ENCODE measurements at regions not wholly inside any gene's neighbourhood (a gene's known extent, or its start where the extent isn't known, plus 50 kb on each side); places are given as distances from the start of the nearest gene placed in this dataset.
A peak's percentile ranks its signal among the peaks of the same experiment; 100 is the strongest.

- H3K9me1 ChIP-seq (ENCODE audit: control insufficient read depth, extremely low read depth, insufficient read depth, low read length), result no peaks in the 10 kb centered on the region
- dilution Hi-C loops (cut with MboI; ENCODE audit: extremely low pct_ligation_motif_present, low sequenced_read_pairs), result no loop called here
- no peak for FAIRE-seq
- H3K4me2 ChIP-seq (ENCODE audit: control insufficient read depth, extremely low read depth, insufficient read depth, low read depth, low read length), result no peak overlapping the region
- no peak for DNase-seq (ENCODE audit: low read depth, low spot score)
- H3K4me3 ChIP-seq (ENCODE audit: control insufficient read depth in 2 of 3, extremely low read depth in 1 of 3, insufficient read depth in 2 of 3, low read depth in 1 of 3, low read length in 3 of 3), result no peak overlapping the region
- no peak overlapping the region for H3K27ac ChIP-seq (ENCODE audit: control insufficient read depth, insufficient read depth, low read length)
- no peaks in the 10 kb centered on the region for H3K27me3 ChIP-seq (ENCODE audit: control insufficient read depth, extremely low read depth, insufficient read depth, low read length)
- H3K9me3 ChIP-seq (ENCODE audit: control insufficient read depth, low read depth, low read length), result no peaks in the 10 kb centered on the region
- H3K36me3 ChIP-seq (ENCODE audit: control insufficient read depth in 2 of 2, extremely low read depth in 1 of 2, insufficient read depth in 2 of 2, low read length in 2 of 2), result no peaks in the 10 kb centered on the region
- H3K9ac ChIP-seq (ENCODE audit: control insufficient read depth, extremely low read depth, insufficient read depth, low read length), result no peak overlapping the region
- TF ChIP-seq CTCF (optimal IDR thresholded peaks at IDR 0.05 in 1 of 3, IDR thresholded peaks at IDR 0.05 in 1 of 3, conservative IDR thresholded peaks at IDR 0.05 in 1 of 3; ENCODE audit: extremely low read depth in 1 of 3, insufficient read depth in 2 of 3, low read length in 3 of 3) (no peak), EZH2 (IDR thresholded peaks at IDR 0.05; ENCODE audit: low read length) (no peak)
- H2AFZ ChIP-seq (ENCODE audit: control insufficient read depth, low read length), result no peak overlapping the region
- no peaks in the 10 kb centered on the region for H3K79me2 ChIP-seq (ENCODE audit: control insufficient read depth, insufficient read depth, low read length)
- no peaks in the 10 kb centered on the region for H3K4me1 ChIP-seq (ENCODE audit: control insufficient read depth, extremely low read depth, insufficient read depth, low read length)
- H4K20me1 ChIP-seq (ENCODE audit: control insufficient read depth, extremely low read depth, insufficient read depth, low read length), result no peaks in the 10 kb centered on the region
These were observed 74.6 kb upstream of the KCNMA1 start for GRCh38 chr10:77712207-77712606.

GRCh38 chr10:77711683-77712049, 74.1 kb upstream of the KCNMA1 start:
- dilution Hi-C loops (cut with MboI; ENCODE audit: extremely low pct_ligation_motif_present, low sequenced_read_pairs), result no loop called here

More at GRCh38 chr10:77711683-77712049, 74.1 kb upstream of the KCNMA1 start:
- no peak overlapping the region for H2AFZ ChIP-seq (ENCODE audit: control insufficient read depth, low read length)
- H3K4me2 ChIP-seq (ENCODE audit: control insufficient read depth, extremely low read depth, insufficient read depth, low read depth, low read length), result peak overlapping the region; percentile 53
- no peaks in the 10 kb centered on the region for H3K36me3 ChIP-seq (ENCODE audit: control insufficient read depth in 2 of 2, extremely low read depth in 1 of 2, insufficient read depth in 2 of 2, low read length in 2 of 2)
- no peaks in the 10 kb centered on the region for H3K9me1 ChIP-seq (ENCODE audit: control insufficient read depth, extremely low read depth, insufficient read depth, low read length)
- H3K79me2 ChIP-seq (ENCODE audit: control insufficient read depth, insufficient read depth, low read length), result no peaks in the 10 kb centered on the region
- no peak overlapping the region for H3K9ac ChIP-seq (ENCODE audit: control insufficient read depth, extremely low read depth, insufficient read depth, low read length)
- H3K9me3 ChIP-seq (ENCODE audit: control insufficient read depth, low read depth, low read length), result no peaks in the 10 kb centered on the region
- DNase-seq (ENCODE audit: low read depth, low spot score), result no peak
- H4K20me1 ChIP-seq (ENCODE audit: control insufficient read depth, extremely low read depth, insufficient read depth, low read length), result no peaks in the 10 kb centered on the region
- no peak for TF ChIP-seq EZH2 (IDR thresholded peaks at IDR 0.05; ENCODE audit: low read length)
- TF ChIP-seq CTCF (optimal IDR thresholded peaks at IDR 0.05 in 1 of 3, IDR thresholded peaks at IDR 0.05 in 1 of 3, conservative IDR thresholded peaks at IDR 0.05 in 1 of 3; ENCODE audit: extremely low read depth in 1 of 3, insufficient read depth in 2 of 3, low read length in 3 of 3), result peak in 1 of 3 experiments; percentile 4
- H3K4me1 ChIP-seq (ENCODE audit: control insufficient read depth, extremely low read depth, insufficient read depth, low read length), result no peaks in the 10 kb centered on the region
- H3K27me3 ChIP-seq (ENCODE audit: control insufficient read depth, extremely low read depth, insufficient read depth, low read length), result no peaks in the 10 kb centered on the region
- no peak for FAIRE-seq
- H3K4me3 ChIP-seq (ENCODE audit: control insufficient read depth in 2 of 3, extremely low read depth in 1 of 3, insufficient read depth in 2 of 3, low read depth in 1 of 3, low read length in 3 of 3), result no peak overlapping the region
- no peak overlapping the region for H3K27ac ChIP-seq (ENCODE audit: control insufficient read depth, insufficient read depth, low read length)
